Anterior cingulate cortex (tissue), 58 donors: ENCODE measurements at regions not wholly inside any gene's neighbourhood (a gene's known extent, or its start where the extent isn't known, plus 50 kb on each side); places are given as distances from the start of the nearest gene placed in this dataset.

ENCODE experiments used
- DNase-seq, 58 donors: peaks; one replicate each; lab custom pipeline; 2025; lab: John Stamatoyannopoulos, UW

GRCh38 chr9:84570482-84571154, 98.9 kb upstream of the NTRK2 start:
- no peak for DNase-seq

GRCh38 chr9:84573083-84573482, 96.4 kb upstream of the NTRK2 start:
- no peak for DNase-seq

DNA sequence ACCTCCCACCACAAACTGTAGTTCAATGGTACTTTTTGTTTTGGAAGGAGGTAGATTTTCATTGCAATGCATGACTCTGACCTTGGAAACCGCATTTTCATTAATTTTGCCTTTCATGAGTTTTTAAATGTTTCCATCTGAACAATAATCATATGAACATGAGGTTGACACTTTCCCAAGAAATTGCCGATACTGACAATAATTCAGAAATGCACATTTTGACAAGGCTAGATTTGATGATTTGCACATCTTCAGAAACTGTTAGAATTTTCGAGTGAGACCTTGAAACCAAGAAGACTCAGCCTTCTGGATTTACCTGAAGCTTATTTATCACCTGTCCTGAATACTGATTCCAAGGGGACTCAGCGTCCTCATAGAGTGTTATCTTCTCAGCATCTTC, 93.8 kb upstream of the NTRK2 start:
- no peak for DNase-seq

DNA sequence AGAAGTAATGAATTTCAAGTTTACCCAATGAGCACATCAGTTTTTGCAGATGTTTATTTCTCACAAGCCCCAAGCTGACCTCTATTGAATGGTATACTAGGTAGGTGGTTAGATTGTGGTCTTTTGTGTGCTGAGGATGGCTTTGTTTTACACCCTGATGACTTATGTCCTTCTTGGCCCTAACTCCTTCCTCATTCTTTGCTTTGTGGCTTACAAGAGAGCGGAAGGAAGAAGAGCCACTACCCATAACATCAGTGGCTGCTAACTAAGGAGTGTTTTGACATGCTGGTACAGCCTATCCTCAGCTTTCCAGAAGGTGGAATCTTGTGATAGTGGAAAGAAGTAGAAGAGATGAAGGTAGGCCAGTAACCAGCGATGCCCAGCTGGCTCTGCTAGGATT, 85.7 kb upstream of the NTRK2 start:
- no peak for DNase-seq

DNA sequence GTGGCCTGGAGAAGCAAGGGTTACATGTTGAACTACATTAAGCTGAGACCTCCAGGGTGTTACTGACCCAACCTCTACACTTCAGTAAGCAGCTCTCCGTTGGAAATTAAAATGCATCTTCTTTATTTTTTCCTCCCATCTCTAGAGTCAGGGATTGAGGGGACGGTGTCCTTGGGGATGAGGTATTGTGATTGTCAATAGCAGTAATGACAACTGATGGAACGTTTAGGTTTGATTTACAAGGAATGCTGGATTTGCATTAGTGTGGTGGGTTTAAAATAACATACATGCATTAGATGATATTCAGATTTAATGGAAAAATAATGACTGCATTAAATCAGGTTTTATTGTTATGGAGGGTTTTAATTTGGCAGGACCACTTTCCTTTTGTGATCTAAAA, 82.9 kb upstream of the NTRK2 start:
- DNase-seq: no peak

GRCh38 chr9:84587153-84587552, 82.4 kb upstream of the NTRK2 start:
- no peak for DNase-seq

- no peak for DNase-seq
These were observed 80.0 kb upstream of the NTRK2 start for GRCh38 chr9:84589542-84589941.

- DNase-seq: no peak
These were observed 78.8 kb upstream of the NTRK2 start for GRCh38 chr9:84590706-84591105.

GRCh38 chr9:84592918-84593317, 76.6 kb upstream of the NTRK2 start:
- no peak for DNase-seq

DNA sequence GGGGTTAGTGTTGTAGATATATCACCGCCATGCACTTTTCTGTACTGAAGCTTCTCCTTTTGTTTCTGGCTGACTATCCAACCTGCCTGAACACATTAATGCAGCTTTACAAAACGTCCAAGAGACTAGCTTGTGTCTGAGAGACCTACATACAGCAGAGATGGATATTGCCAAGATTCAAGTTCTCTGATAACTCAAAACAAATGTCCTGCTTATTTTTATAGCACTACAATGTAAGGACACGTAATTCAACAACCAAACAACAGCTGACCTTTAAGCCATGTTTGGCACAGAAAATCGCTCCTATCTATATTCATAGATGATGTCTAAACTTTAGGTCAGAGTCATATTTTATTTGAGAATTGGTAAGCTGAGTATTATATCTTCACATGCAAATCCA, 76.2 kb upstream of the NTRK2 start:
- DNase-seq: no peak

GRCh38 chr9:84597131-84597530, 72.4 kb upstream of the NTRK2 start:
- peak in 1 of 58 donors; percentile 38 for DNase-seq

DNA sequence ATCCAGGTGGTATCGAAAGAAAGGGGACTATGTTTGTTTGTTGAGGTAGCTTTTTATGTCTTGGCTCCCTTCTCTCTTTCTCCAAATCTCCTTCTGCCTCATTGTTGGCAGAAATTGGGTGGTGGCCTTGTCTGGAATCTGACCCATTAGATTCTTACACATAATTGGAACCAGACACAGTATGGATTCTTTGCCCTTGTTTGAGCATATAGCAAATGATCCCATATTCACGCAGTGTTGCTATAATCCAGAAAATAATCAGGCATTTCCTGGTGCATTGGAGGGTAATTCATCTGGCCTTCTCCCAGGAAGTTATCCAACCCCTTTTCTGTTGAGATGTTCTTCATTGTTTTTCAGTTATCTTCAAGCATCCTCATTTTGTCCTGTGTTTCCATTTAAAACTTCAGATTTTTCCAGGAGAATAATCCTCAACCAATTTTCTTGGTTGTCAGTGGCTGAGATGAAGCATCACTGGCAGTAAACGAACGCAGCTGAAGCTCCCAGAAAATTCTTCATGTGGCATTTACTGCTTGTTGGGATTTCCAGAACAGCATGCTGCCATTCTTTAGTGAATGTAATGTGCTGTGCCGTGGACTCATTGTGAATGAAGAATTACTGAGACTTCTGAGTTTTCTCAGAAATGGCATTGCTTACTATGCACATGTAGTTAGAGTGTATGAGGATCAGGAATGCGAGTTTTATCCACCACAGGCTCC, 70.5 kb upstream of the NTRK2 start:
- DNase-seq: no peak

DNA sequence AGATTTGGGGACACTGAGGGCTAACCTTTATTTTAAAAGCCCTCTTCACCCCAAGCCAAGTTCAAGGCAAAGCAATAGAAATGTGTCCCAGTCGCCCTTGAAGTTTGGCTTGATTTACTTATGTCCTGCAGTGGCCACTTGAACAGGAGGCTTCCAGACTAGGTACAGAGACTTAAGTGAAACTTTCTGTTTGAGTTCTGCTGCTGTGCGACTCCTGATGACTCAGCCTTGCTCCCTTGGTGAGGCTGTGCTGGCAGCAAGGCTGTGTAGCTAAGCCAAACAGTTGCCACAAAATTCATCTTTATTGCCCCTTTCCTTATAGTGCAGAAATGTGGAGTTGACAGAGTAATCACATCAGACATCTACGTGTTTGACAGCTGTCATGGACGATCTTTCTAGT, 68.8 kb upstream of the NTRK2 start:
- DNase-seq: no peak

GRCh38 chr9:84604223-84604622, 65.3 kb upstream of the NTRK2 start:
- DNase-seq: no peak

- DNase-seq: no peak
These were observed 59.8 kb upstream of the NTRK2 start for GRCh38 chr9:84609779-84610178.

GRCh38 chr9:84613431-84613830, 56.1 kb upstream of the NTRK2 start:
- DNase-seq: no peak

- no peak for DNase-seq
These were observed 54.0 kb upstream of the NTRK2 start for GRCh38 chr9:84615544-84615943.

DNA sequence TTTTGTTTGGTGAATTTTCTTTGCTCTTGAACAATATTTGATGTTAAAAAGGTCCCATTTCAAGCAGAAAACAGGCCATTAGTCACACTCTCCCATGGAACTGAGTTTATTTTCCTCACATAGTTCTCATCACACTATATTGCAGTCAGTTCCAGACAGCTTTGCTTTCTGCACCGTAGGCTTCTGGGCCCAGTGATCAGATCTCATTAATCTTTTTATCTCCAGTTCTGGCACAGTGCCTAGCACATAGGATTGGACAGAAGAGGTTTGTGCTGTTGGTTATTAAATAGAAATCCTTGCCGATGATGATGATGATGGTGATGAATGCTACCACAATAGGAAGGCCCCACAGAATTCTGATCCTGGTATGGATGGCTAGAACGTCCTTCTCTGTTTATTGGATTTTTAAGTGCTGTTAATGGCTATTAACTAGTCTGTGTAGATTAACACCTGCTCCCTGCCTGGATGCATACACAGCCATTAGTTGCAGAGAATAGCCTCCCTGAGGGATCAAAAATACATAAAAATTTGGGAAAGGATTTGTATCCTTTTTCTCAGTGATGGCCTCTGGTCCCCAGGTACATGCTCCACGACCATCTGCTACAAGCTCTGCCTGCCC, 52.0 kb upstream of the NTRK2 start:
- no peak for DNase-seq
